NCI-H524 treated with DMSO at 0.1 percent for 48 hours (cell line): ENCODE measurements at regions not wholly inside any gene's neighbourhood (a gene's known extent, or its start where the extent isn't known, plus 50 kb on each side); places are given as distances from the start of the nearest gene placed in this dataset.
"Not testable (repeated sequence)": the region's sequence is repeated elsewhere in the genome, so short reads cannot be mapped to it uniquely, and the experiment has no call there.

Source experiments
- DNase-seq: peaks from one replicate; lab custom pipeline; 2025; lab: John Stamatoyannopoulos, UW

- DNase-seq, result peak; percentile 81
Observed at GRCh38 chr11:130675371-130675821, 227.0 kb downstream of the ADAMTS15 start.

GRCh38 chr11:130675917-130676316 lies 227.5 kb downstream of the ADAMTS15 start:
- no peak for DNase-seq

- DNase-seq, result no peak
Observed at GRCh38 chr11:130677486-130678153, 229.2 kb downstream of the ADAMTS15 start.

DNA sequence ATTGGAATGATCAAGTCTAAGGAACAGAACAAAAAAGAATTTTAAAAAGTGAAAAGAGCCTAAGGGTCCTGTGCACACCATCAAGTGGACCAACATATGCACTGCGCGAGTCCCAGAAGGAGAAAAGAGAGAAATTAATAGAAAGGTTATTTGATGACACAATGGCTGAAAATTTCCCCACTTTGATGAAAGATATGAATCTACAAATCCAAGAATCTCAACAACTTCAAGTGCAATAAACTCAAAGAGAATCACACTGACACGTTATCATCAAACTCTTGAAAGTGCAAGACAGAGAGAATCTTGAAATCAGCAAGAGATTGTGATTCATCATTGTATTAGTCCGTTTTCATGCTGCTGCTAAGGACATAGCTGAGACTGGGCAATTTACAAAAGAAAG lies 230.8 kb downstream of the ADAMTS15 start:
- DNase-seq, result no peak

GRCh38 chr11:130682471-130682870 lies 233.8 kb downstream of the SNX19 start:
- not testable (repeated sequence) for DNase-seq

DNA sequence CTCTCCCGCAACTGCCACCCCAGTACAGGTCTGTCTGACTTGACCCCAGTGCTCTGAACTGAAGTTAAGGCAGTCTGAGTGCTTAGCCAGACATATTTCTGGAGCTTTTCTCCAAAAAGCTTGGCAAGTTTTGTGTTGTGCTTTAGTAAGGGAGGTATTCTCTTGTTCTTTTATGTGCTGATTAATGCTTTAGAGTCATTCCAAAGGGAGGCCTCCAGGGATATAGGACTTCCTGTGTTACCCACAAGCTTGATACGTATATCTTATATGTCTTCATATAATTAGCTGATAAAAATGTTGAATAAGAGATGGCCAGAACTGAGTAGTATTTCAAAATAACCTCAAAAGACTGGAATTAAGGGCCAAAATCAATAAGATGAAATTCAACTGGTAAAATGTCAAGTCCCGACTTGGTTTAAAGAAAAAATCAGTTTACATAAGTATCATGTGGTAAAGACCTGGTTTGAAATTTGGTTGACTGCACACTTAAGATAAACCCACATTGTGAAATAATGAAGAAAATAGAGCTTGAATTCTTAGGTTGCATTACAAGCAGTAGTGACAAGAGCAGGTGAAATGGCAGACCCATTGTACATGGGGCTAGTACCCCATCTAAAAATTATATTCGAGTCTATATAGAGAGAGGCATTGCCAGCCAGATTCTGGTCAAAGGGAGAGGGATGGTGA lies 226.9 kb downstream of the SNX19 start:
- DNase-seq, result no peak

- DNase-seq, result no peak
Observed at GRCh38 chr11:130691581-130691980, 224.7 kb downstream of the SNX19 start.

- no peak for DNase-seq
Observed at GRCh38 chr11:130692220-130692619, 224.1 kb downstream of the SNX19 start.

GRCh38 chr11:130693543-130693942 lies 222.7 kb downstream of the SNX19 start:
- no peak for DNase-seq

DNA sequence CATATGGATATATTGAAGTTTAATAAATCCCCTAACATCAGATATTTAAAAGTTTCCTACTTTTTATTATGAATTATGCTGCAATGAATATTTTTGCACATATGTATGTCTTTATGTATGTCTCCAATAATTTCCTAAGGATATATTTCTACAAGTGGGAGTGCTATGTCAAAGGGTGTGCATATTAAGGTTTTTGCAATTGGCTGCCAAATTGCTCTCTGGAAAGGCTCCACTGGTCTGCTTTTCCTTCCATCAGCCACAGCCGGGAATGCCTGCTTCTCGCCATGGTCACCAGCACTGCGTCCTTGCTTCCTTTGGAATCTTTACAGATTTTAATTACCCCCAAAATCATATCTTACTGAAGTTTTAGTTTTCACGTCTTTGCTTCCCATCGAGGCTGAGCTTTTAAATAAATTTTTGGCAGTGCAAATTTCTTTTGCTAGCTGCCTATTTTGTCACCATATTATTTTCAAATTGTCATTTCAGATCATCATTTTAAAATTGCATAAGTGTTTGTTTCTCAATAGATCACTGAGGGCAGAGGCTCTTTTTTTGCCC lies 221.7 kb downstream of the SNX19 start:
- no peak for DNase-seq

GRCh38 chr11:130698174-130698573 lies 218.1 kb downstream of the SNX19 start:
- no peak for DNase-seq

DNA sequence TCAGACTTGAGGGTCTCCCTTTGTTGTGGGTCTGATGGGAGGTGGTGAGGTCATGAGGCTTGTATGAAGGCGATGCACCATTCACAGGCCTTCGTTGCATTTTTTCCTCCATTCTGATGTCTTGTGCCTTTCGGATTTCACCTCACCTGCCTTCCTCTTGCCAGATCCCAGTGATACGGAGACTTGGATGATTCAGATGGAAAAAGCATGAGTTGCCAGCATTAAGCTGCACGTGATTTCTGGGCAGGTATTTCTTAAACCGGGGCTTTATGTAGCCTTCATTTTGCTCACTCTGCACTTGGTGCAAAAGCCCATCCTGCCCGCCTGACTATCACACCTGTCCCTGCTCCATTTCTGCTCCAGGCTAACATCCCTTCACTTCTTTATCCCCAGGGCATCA lies 216.7 kb downstream of the SNX19 start:
- DNase-seq, result no peak

DNA sequence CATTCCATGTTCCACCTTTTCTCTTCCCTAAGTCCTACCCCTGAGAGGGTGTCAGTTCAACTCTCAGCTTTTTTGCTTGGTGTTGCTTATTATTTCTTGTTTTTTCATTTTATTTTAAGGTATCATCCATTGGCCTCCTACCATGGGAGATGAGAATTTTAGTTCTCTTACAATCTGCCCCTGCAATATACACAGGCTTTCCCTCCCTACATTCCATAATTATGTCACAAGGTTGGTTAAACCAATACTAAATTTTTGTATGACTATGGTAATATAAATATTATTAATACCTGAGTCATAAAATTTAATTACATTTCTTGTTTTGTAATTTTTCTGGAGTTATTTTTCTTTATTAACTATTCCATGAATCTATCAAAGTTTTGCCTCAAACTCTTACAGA lies 216.2 kb downstream of the SNX19 start:
- DNase-seq, result no peak

DNA sequence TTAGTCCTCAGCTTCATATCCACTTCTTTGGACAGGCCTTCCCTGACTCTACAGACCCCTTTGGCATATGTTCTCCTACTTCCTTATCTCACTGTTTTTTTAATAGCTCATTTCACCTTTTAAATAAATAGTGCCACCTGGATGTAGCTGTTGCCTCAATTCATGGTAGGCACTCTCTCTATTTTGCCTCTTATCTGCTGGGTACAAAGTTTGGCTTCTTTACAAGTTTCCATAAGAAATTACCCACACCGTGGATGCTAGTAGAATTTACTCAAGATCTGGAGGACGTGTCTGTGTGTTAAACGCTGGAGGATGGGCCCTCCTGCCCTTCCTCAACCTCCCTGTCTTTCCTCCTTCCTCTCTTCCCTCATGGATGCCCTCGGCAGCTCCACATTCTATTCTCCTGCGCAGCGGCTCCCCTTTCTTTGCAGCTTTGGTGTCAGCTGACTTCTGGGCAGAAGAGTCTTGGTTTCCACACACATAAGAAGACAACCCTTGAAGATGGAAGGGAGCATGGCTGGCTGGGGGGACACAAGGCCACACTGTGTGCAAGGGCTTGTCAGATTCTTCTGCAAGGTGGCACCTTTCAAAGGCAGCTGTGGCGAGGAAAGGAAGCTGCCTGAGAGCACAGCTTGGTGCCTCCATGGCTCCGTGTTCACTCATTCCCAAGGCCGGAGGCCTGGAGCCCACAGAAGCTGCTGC lies 212.6 kb downstream of the SNX19 start:
- DNase-seq, result no peak

- DNase-seq, result no peak
Observed at GRCh38 chr11:130705670-130706421, 210.4 kb downstream of the SNX19 start.

DNA sequence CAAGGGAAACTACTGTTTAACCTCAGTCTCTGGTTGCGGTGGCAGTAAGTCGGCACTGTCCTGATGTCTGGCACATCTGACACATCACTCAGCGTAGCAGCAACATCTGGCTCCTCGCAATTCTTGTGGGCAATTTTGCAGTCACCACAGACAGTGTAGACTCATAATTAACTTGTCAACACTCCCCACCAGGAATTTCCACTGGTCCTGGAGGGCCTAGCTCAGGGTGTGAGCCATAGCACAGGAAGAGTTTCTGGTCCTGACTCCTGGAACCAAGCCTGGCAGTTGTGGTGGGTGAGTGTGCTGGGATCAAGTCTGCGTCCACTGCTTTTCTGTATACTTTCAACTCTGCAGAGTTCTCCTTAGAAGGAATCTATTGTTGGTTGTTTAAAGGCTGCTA lies 209.7 kb downstream of the SNX19 start:
- DNase-seq, result no peak

GRCh38 chr11:130707217-130707616 lies 209.1 kb downstream of the SNX19 start:
- no peak for DNase-seq

DNA sequence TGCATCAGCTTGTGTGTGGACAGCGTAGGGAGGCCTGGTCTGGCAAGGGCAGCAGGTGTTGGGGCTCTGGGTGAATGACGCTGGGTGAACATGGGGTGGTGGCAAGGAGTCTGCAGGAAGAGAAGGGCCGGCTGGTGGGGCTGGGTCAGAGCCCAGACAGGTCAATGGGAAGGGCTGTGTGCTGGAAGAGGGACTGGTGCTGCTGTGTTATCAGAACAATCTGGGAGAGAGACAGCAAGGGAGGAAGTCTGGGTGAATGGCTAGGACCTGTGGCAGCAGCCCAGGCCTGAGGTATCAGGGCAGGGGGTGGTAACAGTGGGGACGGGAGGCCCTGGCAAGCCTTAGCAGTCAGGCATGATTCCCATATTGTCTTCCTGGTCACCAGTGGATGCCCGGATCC lies 206.7 kb downstream of the SNX19 start:
- DNase-seq, result no peak

- no peak for DNase-seq
Observed at GRCh38 chr11:130710021-130710420, 206.3 kb downstream of the SNX19 start.

DNA sequence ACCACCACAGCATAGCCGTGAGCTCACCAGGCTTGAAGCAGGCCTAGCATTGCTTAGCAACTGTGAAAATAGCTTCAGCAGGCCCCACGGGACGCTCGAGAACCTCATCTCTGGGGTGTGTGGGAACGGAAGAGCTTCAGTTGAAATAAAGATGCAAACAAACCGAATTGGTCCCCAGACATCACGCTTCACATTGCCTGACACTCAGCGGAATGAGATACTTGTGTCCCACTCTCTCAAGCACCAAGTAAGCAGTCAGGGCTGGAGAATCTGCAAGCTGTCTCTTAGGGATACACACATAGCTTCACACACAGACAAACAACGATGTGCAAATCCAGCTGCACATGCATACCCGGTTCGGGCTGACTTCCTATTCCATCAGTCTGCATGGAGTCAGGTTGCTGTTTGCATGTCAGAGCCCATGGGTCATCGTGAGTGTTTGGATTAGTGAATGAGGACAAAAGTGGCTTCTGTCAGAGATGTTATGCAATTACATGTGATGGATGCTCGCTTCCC lies 205.7 kb downstream of the SNX19 start:
- no peak for DNase-seq

- no peak for DNase-seq
Observed at GRCh38 chr11:130711193-130711592, 205.1 kb downstream of the SNX19 start.

- no peak for DNase-seq
Observed at GRCh38 chr11:130712480-130712879, 203.8 kb downstream of the SNX19 start.
